ENCODE measurements at regions not wholly inside any gene's neighbourhood (a gene's known extent, or its start where the extent isn't known, plus 50 kb on each side); places are given as distances from the start of the nearest gene placed in this dataset.
"Not testable (repeated sequence)": the region's sequence is repeated elsewhere in the genome, so short reads cannot be mapped to it uniquely, and the experiment has no call there.

DNA sequence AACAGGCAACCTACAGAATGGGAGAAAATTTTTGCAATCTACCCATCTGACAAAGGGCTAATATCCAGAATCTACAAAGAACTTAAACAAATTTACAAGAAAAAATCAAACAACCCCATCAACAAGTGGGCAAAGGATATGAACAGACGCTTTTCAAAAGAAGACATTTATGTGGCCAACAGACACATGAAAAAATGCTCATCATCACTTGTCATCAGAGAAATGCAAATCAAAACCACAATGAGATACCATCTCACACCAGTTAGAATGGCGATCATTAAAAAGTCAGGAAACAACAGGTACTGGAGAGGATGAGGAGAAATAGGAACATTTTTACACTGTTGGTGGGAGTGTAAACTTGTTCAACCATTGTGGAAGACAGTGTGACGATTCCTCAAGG is 321.6 kb downstream of the RPLP1 start:
- not testable (repeated sequence) for DNase-seq

DNA sequence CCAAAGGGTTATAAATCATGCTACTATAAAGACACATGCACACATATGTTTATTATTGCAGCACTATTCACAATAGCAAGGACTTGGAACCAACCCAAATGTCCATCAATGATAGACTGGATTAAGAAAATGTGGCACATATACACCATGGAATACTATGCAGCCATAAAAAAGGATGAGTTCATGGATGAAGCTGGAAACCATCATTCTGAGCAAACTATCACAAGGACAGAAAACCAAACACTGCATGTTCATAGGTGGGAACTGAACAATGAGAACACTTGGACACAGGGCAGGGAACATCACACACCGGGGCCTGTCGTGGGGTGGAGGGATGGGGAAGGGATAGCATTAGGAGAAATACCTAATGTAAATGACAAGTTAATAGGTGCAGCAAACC is 322.1 kb downstream of the RPLP1 start:
- not testable (repeated sequence) for DNase-seq

DNA sequence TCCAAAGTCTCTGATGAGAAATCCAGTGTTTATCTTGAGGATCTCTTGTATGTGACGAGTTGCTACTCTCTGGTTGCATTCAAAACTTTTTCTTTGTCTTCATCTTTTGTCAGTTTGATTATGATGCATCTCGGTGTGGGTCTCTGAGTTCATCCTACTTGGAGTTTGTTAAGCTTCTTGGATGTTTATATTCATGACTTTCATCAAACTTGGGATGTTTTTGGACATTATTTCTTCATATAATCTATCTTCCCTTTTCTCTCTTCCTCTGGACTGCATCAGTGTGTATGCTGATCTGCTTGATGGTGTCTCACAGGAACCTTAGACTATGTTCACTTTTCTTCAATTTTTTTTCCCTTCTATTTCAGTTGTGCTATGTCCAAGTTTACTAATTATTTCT is 320.4 kb downstream of the TLE3 start:
- DNase-seq, result no peak

DNA sequence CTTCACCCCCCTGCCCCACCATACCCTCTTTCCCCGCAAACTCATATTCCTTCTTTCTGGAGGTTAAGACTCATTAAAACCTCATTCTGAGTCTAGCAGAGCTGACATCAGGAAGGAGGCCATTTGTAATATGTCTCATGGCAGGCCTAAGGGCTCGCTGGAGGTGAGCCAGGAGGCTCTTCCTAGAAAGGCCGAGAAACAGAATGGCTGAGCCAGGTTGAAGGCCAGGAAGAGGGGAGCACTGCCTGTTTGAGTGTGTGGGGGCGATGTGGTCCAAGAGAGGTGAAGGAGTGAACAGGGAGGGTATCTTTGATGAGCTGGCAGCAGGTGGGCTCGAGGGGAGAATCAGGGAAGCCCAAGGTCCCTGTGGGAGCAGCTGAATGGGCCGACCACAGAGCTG is 317.3 kb downstream of the TLE3 start:
- DNase-seq, result no peak

DNA sequence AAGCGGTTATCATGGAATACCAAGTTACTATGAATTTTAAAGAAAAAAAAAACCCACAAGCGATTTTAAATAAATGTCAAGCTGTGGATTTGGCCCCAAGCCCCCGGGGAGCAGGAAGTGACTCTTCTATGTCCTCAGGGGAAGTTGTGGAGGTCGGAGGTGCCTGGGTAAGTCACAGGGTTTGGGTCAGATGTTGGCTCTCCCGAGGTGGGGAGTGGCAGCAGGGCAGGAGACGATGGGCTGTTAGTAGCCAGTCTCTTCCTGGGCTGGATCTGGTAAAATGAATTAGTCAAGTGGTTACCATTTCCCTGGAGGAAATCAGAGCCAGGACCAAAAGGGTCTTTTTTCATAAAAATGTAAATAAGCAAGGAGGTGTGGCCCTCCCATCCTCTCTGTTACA is 316.7 kb downstream of the TLE3 start:
- no peak for DNase-seq

DNA sequence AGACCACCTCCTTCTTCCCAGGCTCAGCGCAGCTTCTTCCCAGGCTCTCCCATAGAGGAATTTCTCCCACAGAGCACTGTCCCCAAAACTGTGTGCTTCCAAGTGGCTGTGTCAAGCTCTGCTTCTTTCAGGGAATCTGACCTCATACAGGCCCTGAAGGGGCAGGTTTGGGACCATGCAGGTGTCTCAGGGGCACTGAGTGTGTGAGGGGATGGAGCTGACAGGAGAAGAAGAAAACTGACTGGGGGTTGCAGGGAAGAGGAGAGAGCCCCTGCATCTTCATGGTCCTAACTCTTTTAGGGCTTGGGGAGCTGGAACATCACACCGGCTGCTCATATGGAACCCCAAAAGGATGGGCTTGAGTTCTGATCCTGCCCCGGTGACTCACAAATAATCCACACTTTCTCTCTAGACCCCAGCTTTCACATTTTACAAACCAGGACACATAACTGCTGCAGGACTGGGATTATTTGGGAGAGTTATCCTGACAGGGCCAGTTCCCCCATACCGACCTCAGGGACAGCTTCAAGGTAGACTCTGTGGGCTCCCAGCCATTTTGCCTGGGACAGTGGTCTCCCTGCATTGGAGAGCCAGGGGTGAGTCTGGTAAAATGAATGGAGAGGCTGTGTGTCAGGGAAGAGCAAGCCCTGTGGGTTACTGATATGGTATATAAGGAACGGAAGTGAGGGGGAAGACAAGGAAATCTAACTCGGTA is 316.1 kb downstream of the TLE3 start:
- DNase-seq, result no peak

DNA sequence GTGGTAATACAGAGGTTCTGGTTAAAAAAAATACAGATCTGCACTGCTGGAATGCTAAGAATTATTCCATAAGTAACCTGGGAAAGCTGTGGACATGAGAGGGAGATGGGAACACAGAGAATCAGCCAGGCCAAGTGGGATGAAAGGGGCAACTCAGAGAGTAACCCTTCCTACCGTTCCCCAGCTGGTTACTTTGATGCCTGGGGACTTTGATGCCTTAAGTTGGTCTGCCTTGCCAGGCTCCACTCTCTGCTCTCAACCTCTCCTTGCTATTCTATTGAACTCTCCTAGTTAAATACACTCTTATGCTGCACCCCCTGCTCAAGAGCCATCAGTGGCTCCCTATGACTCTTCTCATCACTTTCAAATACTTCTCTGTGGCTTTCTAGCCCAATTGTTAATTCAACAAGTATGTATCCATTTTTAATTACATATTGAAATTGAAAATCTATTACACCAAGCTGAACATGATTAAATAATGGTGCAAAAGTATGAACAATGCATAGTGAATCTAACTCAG is 315.5 kb downstream of the TLE3 start:
- no peak for DNase-seq

DNA sequence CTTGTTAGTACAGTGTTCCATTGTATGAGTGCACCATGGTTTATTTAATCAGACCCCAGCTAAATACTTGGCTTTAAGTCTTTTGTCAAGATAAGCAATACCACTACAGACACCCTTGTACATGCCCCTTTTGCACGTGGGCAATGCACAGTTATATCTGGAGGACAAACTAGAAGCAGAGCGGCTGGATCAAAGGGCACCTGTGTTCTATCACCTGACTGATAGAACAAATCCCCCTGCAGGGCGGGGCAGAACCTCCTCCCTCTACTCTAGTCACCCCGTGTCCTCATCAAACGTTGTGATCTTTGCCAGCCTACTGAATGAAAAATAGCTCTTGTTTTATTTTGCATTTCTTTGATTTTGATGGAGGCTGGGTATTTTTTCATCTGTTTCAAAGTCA is 314.9 kb downstream of the TLE3 start:
- DNase-seq, result no peak

DNA sequence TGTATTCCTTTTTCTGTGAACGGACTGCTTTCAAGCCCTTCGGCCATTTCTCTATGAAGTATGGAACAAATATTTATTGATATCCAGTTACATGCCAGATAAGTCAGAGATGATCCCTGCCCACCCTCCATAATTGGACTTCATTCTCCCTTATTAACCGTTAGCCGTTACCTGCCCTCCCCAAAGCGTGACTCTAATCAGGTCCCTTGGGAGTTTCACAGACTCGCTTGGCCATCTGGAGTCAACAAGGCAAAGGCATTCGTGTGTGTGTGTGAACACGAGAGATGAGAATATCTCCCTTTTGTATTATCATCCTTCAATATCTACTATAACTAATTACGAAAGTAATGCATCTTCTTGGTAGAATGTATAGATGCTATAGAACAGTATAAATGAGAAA is 314.5 kb downstream of the TLE3 start:
- no peak for DNase-seq

DNA sequence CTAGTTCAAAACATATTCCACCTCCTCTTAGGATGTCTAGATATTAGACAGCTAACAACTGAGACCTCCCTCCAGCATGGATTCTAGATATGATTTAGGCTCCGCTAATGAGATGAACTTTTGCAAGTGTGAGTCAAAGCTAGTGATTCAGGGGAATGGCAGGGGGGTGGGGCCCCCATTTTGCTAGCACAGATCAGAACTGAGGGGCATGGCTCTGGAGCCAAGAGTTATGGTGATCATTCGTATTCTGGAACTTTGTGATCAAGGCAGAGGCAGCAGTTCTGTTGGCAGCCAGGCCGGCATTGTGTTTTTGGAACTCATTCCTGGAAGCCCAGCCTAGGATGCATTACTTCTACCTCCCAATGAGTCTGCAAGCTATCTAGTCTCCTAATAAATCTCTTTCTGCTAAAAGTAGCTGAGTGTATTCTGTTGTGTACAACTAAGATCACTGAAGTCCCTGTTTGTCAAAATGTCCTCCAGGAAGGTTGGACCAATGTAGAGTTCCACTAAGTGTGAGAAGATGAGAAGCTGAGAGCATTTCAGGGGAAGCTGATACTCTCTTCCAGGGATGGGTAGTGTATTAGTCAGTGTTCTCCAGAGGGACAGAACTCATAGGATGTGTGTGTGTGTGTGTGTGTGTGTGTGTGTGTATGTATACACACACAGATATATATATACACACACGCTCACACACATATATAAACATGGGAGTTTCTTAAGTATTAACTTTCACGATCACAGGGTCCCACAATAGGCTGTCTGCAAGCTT is 312.7 kb downstream of the TLE3 start:
- DNase-seq, result no peak

DNA sequence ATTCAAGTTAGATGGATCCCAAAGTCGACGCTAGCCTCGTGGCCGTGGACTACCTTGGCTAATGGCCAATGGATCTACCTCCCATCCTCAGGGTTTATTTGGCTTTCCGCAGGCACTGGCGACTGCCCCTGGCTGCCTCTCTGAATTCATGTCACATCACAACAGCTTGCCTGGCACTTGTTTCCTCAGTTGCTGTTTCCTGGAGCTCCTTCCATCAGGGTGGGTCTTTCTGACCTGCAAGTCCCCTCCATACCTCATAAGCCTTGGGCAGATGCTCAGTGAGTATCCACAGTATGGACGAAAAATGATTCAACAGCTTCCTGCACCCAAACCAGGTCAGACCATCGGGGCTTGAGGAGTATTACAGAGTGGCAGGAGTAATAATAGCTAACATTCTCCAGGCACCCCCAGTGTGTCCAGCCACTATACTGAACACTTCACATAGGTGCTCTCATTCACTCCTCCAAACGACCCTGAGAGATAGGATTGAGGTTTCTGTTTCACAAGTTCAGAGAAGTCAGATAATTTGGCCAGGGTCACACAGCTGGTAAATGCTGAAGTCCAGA is 311.5 kb downstream of the TLE3 start:
- DNase-seq, result no peak

DNA sequence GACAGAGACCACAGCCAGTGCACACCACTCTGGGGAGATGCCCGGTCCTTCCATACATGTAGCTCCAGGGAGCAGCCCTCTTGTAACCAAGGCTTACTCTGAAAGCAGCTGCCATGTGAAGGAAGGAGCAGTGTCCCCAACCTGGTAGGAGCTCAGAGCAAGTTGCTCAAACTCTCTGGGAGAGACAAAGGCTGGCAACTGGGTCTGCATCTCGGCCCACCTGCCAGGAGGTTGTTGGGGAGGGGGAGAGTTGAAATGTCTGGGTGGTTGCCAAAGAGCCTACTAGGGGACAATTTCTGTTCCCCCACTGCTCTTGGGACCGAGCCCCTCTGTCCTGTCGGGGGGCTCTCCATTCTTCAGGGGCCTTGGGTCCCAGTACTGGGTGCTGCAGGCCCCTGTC is 309.9 kb downstream of the TLE3 start:
- DNase-seq, result no peak

DNA sequence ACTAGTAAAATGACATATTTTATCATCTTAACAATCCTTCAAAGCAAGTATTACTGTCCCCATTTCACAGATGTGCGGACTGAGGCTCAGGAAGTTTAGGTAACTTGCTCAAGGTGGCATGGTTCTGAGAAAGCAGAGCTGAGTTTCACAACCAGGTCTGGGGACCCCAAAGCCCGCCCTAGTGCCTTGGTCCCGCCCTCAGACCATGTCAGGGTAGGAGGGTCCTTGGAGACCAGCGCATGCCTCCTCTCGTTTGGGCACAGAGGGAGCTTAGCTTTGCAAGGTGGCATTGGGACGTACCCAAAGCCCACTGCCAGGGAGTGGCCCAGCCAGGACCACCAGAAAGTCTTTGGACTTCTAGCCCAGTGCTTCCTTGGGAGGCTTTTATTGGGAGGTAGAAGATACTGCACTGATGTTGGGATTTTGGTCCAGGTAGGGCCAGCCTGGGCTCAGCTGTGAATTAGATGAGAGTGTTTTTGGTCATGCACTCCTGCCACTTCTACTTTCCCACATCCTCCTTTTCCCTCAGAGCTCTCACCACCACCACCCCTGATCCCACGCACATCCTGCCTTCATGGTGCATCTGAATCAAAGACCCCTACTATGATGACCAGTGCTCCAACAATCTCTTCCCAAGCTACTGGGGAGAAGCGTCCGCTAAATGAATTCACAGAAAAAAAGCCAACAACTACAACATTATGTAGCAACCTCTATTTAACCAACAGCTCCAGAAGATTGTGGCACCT is 307.9 kb downstream of the TLE3 start:
- DNase-seq, result no peak

DNA sequence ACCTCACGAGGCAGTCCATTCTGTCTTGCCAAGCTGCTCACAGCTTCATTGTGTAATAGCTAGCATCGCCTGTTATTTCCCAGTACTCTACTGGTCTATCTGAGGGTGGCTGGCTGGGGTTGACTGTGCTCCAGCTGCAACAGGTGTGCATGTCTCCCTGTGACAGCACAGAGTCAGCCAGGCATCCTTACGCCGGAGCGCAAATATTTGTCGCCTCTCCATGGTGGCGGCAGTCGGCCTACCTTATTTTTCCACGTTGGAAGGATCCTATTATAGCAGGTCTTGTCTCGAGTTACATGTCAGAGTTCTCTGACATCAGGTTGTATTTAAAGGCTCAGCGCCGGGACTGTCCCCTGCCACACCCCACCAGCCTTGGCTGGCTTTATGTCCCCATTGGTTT is 307.1 kb downstream of the TLE3 start:
- DNase-seq, result no peak

DNA sequence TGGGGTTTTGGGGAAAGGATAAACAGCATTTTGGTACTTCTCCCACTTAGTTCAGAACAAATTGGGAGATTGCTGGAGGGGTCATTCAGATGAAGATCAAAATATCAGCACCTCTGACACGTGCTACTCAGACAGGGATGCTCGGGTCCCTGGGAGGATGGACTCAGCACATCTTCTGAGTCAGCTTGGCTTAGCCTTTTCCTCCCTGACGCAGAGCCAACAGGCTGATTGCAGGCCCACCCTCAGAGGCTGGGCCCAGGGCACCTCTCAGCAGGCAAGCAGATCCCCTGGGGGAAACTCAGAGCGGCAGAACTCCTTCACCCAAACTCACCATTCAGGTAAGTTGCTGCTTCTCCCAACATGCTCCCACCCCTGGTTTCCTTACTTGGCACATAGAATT is 304.9 kb downstream of the TLE3 start:
- DNase-seq, result no peak

DNA sequence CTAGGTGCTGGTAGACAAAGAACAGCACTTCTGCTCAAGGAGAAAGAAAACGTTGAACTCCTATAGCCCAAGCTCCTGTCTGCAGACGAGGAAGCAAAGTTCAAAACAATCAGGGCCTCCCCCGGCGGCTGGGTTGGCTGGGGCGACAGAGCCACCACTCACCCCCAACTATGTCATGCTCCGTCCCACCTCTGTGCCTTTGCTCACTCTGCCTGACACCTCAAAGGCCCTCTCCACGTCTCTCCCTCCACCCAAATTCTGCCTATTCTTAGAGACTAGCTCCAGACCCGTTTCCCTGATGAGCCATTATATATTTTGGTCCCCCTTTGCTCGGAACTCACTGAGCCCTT is 304.3 kb downstream of the TLE3 start:
- no peak for DNase-seq

DNA sequence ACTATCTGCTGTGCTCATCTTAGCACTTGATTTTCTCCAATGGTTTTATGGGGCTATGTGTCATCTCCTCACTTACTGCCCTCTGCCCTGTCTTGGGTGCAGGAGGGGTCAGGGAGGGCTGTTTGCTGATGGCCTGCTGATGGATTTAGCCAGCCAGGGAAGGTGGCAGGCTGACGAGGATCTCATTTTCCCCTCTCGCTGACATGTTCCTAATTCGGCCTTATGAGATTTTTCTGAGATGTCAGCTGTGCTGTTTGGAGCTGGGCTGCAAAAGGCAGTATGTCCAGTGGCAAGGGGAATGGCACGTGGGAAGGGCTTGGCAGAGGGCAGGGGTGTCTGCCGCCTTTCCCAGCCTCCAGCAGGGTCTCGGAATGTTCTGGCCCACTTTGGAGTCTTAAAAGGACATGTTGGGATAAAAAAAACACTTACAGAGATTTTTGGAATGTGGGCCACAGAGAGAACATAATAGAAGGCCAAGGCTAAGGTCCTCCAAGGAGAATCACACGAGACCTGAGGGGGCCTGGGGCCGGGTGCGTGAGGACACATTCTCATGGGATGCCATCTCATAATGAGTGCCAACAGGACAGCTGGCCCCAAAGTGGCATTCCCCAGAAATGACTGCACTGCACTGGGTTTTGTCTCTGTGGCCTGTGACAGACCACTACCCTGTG is 303.8 kb downstream of the TLE3 start:
- DNase-seq, result no peak

DNA sequence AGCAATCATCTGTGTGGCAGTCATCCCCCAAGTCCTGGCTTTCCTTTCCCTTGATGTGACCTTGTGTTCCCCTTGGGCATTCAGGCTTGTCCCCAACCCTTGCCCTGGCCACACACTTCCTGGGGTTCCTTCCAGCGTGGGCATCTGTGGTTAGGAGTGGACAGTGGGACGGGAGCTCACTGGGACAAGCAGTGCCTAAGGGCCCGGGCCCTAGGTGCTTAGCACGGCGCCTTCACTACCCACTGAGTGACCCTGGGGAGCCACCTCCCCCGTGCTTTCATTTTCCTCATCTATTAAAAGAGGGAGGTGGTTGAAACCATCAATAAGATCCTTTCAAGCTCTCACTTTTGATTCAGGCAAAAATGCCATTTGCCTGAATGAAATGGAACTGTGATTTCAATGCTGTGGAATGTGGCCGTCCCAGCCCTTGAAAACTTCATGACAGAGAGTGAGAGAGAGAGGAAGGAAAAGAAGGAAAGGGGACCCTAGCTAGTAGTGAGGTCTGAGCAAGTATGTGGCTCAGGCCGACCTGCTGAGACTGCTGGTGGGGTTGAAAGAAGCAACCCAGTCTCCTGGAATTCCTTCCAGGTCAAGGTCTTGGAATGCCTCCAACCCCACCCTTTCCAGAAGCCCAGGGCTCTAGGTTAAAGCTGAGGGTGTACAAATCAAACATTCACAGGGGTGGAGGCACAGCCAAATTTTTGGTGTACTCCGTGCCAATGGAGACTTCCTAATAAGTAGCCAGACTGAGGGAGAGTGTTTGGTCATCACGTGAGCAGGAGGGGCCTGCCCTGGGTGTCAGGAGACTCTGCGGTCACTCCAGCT is 302.9 kb downstream of the TLE3 start:
- no peak for DNase-seq

DNA sequence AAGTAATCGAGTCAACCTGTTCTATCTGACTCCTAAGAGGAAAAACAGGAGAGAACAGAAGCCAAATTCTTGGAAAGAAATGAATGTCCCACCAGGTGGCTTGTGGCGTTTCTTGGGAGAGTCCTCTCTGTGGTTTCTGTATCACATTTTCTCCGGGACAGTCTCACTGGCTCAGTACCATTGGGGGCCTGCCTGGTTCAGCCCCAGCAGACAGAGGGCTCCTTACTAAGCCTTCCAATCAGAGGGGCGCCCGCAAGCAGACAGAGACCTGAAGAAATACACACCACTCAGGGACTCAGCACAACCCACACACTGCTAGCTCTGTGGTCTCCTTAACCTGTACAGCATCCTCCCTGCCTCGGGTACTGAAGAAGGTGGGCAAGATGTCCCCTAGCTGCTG is 302.1 kb downstream of the TLE3 start:
- no peak for DNase-seq

DNA sequence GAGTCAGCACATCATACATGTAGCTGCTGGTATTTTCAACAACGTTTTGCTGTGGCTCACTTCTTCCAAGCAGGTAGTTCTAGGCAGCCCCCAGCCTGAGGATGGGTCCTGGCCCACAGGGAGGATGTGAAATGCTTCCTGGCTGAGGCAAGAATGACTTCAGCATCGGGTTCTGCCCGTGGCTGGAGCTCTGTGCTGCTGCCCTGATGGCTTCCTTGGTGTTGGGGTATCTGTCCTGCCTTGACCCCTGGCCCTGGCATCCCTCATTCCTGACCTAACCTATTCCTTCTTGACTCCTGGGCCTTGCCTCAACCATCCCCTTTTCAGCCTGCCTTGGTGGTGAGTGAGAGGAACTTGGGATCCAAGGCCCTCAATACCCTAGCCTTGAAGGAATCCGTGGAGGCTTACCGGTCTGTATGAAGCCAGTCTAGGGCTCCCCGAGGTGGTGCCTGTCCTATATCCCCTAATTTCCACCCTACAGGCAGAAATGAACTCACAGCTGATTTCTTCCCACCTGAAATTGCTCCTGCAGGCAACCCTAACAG is 300.6 kb downstream of the TLE3 start:
- DNase-seq, result no peak

DNA sequence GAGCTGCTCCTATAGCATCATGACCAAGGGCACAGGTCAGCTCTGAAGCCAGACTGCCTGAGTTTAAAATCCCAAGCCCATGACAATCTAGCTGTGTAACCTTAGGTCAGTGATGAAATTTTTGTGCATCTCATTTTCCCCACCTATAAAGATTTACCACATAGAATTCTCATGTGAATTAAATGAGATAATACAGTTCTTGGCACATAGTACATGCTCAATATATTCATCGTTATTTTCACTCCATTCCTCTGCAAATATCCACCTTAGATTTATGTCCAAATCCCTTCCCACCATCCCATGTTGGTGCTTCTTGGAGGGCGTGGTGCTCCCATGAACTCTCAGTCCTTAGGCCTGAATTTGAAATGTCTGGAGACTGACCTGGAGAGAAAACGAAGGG is 300.1 kb downstream of the TLE3 start:
- DNase-seq, result no peak

Data from CD4-positive, alpha-beta T cell treated with Interleukin-17A for 1 hour (primary cell).